RWPE2 (cell line): ENCODE measurements at regions not wholly inside any gene's neighbourhood (a gene's known extent, or its start where the extent isn't known, plus 50 kb on each side); places are given as distances from the start of the nearest gene placed in this dataset.

Source experiments
- ATAC-seq: fragments of 200-7000 bp; cut with Tn5 transposase; 3 replicates; pipeline ENCODE4 v1.9.1; 2021; ENCODE audit warnings: low read depth
- DNase-seq: peaks from one replicate; pipeline ENCODE4 v3.0.0-alpha.2; 2020; ENCODE audit warnings: low spot score
- H3K27ac ChIP-seq: fragments of 450-650 bp; 2 replicates; pipeline ENCODE4 v1.5.1; 2017; ENCODE audit warnings: mild to moderate bottlenecking; ENCODE audit not compliant: poor library complexity, severe bottlenecking
- H3K27me3 ChIP-seq: fragments of 250-450 bp; sonication (Bioruptor Pico); 2 replicates; pipeline ENCODE4 v1.5.1; 2021; ENCODE audit warnings: mild to moderate bottlenecking, moderate library complexity; ENCODE audit not compliant: insufficient read depth, poor library complexity, severe bottlenecking
- H3K36me3 ChIP-seq: fragments of 250-450 bp; sonication (Bioruptor Pico); 2 replicates; pipeline ENCODE4 v1.5.1; 2020; ENCODE audit warnings: low read depth, mild to moderate bottlenecking, moderate library complexity
- H3K4me1 ChIP-seq: fragments of 250-450 bp; sonication (Bioruptor Pico); 2 replicates; pipeline ENCODE4 v1.5.1; 2021; ENCODE audit warnings: mild to moderate bottlenecking, moderate library complexity; ENCODE audit not compliant: insufficient read depth, poor library complexity, severe bottlenecking
- H3K4me3 ChIP-seq: fragments of 250-450 bp; sonication (Bioruptor Pico); 2 replicates; pipeline ENCODE4 v1.5.1; 2021; ENCODE audit warnings: mild to moderate bottlenecking, moderate library complexity; ENCODE audit not compliant: severe bottlenecking
- H3K9me3 ChIP-seq: fragments of 250-450 bp; sonication (Bioruptor Pico); 2 replicates; pipeline ENCODE4 v1.5.1; 2021; ENCODE audit warnings: mild to moderate bottlenecking, moderate library complexity; ENCODE audit not compliant: severe bottlenecking
- TF ChIP-seq, protein P1 (sequence below): fragments of 450-650 bp; IDR thresholded peaks from one replicate; pipeline ENCODE4 v1.5.1; 2017; ENCODE audit warnings: mild to moderate bottlenecking, moderate library complexity; ENCODE audit not compliant: poor library complexity, severe bottlenecking

DNA sequence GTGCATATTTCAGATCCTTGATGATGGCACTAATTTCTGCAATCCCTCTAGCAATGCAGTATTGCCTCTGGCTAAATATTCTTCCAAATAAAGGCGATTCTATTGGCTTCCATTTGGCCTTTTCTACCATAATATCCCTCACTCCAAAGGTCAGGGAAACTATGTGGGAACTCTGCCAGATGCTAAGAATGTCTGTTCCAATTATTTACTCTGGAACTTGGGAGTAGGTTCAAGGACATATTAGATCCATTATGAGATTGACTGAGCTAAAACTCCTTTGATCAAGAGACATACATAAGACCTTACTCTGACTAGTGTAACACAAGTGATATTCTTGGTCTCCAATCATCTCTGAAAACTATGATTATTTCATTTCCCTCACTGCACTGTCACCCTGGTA lies 674.5 kb upstream of the NECTIN3 start:
- DNase-seq = no peak
- TF ChIP-seq, protein P1, sequence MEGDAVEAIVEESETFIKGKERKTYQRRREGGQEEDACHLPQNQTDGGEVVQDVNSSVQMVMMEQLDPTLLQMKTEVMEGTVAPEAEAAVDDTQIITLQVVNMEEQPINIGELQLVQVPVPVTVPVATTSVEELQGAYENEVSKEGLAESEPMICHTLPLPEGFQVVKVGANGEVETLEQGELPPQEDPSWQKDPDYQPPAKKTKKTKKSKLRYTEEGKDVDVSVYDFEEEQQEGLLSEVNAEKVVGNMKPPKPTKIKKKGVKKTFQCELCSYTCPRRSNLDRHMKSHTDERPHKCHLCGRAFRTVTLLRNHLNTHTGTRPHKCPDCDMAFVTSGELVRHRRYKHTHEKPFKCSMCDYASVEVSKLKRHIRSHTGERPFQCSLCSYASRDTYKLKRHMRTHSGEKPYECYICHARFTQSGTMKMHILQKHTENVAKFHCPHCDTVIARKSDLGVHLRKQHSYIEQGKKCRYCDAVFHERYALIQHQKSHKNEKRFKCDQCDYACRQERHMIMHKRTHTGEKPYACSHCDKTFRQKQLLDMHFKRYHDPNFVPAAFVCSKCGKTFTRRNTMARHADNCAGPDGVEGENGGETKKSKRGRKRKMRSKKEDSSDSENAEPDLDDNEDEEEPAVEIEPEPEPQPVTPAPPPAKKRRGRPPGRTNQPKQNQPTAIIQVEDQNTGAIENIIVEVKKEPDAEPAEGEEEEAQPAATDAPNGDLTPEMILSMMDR = no peak
- H3K4me3 ChIP-seq = no peak overlapping the region
- H3K36me3 ChIP-seq = no peaks in the 10 kb centered on the region
- H3K4me1 ChIP-seq = no peaks in the 10 kb centered on the region
- no peaks in the 10 kb centered on the region for H3K27me3 ChIP-seq
- ATAC-seq = no peak
- no peak overlapping the region for H3K27ac ChIP-seq
- no peaks in the 10 kb centered on the region for H3K9me3 ChIP-seq

DNA sequence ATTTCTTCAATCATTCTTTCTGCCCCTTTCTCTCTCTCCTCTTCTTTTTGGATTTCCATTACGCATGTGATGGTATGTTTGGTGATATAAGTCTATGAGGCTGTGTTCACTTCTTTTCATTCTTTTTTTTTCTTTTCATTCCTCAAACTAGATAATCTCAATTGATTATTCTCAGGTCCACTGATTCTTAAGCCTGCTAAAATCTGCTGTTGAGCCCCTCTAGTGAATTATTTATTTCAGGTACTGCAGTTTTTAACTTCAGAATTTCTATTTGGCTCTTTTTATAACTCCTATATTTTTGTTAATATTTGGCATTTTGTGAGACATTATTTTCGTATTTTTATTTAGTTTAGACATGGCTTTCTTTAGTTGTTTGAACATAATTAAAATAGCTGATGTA lies 671.3 kb upstream of the NECTIN3 start:
- no peak for DNase-seq
- no peaks in the 10 kb centered on the region for H3K36me3 ChIP-seq
- H3K4me1 ChIP-seq = no peaks in the 10 kb centered on the region
- no peak overlapping the region for H3K4me3 ChIP-seq
- no peaks in the 10 kb centered on the region for H3K27me3 ChIP-seq
- no peak overlapping the region for H3K27ac ChIP-seq
- TF ChIP-seq, protein P1 = no peak
- no peaks in the 10 kb centered on the region for H3K9me3 ChIP-seq
- ATAC-seq = no peak

DNA sequence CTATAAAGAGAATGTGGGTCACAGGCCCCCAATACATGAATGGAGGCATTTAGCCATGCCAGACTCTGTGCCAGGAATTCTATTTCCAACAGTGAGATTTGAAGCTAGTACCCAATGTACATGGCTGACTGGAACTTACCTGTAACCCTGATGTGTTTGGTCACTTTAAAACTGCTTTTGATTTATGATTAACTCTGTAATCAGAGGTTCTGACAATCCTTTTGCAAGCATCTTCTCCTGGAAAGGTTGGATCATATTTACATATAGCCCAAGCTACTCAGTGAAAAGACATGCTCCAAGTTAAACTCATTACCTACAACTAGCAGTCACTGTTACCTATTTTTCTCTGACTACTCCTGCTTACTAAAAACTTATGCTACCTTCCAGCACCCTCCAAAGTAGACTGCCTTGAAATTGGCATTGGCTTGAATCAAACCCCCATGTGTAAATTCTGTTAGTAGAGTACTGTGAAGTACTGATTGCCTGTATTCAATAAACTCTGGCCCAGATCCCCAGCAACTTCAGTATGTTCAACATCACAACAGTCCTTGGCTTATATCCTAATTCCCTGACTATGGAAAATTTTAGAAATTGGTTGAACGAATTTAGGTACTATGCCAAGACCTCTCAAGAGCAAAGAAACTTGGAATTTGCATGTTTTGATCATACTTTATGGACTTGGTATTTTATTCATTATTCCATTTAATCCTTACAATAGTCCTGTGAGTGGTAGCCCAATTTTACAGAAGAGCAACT lies 665.6 kb upstream of the NECTIN3 start:
- TF ChIP-seq, protein P1 = no peak
- H3K27me3 ChIP-seq = no peaks in the 10 kb centered on the region
- no peak for DNase-seq

DNA sequence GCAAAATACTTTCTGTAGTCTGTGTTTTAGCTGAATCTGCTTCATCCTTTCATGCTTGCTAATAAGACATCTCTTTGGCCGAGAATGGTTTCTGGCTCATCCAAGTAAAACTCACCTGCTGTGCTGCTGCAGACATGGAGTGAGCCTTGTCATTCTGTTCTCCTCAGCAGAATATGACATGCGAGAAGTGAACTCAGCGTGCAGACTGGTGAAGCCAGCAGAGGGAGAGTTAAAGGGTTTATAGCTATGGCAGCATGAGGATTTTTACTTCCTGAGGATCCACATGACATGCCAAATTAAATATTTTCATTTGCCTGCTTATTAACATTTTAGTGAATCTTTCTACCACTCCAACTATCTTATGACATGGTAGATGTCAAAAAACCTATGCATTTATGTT lies 658.4 kb upstream of the NECTIN3 start:
- H3K27ac ChIP-seq = peak overlapping the region; percentile 97
- no peaks in the 10 kb centered on the region for H3K27me3 ChIP-seq
- TF ChIP-seq, protein P1 = no peak
- peaks cover 21% of the 10 kb centered on the region for H3K4me1 ChIP-seq
- DNase-seq = no peak
- ATAC-seq = no peak
- H3K4me3 ChIP-seq = no peak overlapping the region
- H3K36me3 ChIP-seq = no peaks in the 10 kb centered on the region
- H3K9me3 ChIP-seq = no peaks in the 10 kb centered on the region

More for the DNA sequence above, 665.6 kb upstream of the NECTIN3 start:
- Histone ChIP-seq H3K4me3 (no peak overlapping the region), H3K36me3 (no peaks in the 10 kb centered on the region), H3K9me3 (no peaks in the 10 kb centered on the region), H3K27ac (no peak overlapping the region), H3K4me1 (no peaks in the 10 kb centered on the region)
- no peak for ATAC-seq
